K562 (cell line): ENCODE measurements at regions not wholly inside any gene's neighbourhood (a gene's known extent, or its start where the extent isn't known, plus 50 kb on each side); places are given as distances from the start of the nearest gene placed in this dataset.

Experiments
- ATAC-seq: fragments of 200-7000 bp; cut with Tn5 transposase; 3 replicates; pipeline ENCODE4 v1.9.1; 2020; ENCODE audit warnings: moderate library complexity
- BruUV-seq: library from RNA; stranded (reverse); fragments of 400-500 nt; replicated peaks from 2 replicates; lab custom pipeline; 2021; lab: Mats Ljungman, UMichigan
- CTCF ChIA-PET: fragments of 300-600 bp; formaldehyde crosslinking; extraction: SDS; loops from one replicate; lab custom pipeline; 2021; ENCODE audit warnings: low intra/inter-chr PET ratio; lab: Yijun Ruan, JAX
- POLR2A ChIA-PET: fragments of 300-600, 350-650 bp; sonication (Branson Sonifier 250); formaldehyde crosslinking; extraction: SDS; loops from one replicate; lab custom pipeline; 2021; ENCODE audit warnings: antibody characterized with exemption, inconsistent platforms; lab: Yijun Ruan, JAX
- DNase-seq, 4 experiments: peaks; one replicate each; pipeline versions ENCODE4 v3.0.0 to v3.0.0-alpha.2; 2011 to 2018; ENCODE audit warnings: low spot score in 3 of 4, mixed read lengths in 3 of 4; ENCODE audit errors: extremely low read depth in 1 of 4
- FAIRE-seq: peaks from 2 replicates; lab custom pipeline; 2011; peaks lifted over from hg19 to GRCh38; lab: Jason Lieb, UNC
- H2AFZ ChIP-seq: 2 replicates; pipeline ENCODE4 v1.6.0; 2011; ENCODE audit warnings: low read depth, low read length, control low read depth, inconsistent platforms
- H3K27ac ChIP-seq: fragments of 200-600 bp; 3 replicates; pipeline ENCODE4 v1.8.0; 2011; ENCODE audit warnings: low read depth, mild to moderate bottlenecking, control low read depth, inconsistent platforms, low read length, moderate library complexity, mixed read lengths; ENCODE audit errors: extremely low read depth
- H3K27me3 ChIP-seq, 2 experiments: fragments of 300-600 bp in 1 of 2; 2 replicates in 1 of 2; 3 replicates in 1 of 2; pipeline versions ENCODE4 v1.6.0 to v1.8.0; 2011; ENCODE audit warnings: inconsistent platforms in 2 of 2, low read length in 2 of 2, mild to moderate bottlenecking in 1 of 2, mixed read lengths in 1 of 2, moderate library complexity in 1 of 2; ENCODE audit not compliant: control insufficient read depth in 2 of 2, insufficient read depth in 2 of 2
- H3K36me3 ChIP-seq: fragments of 300-600 bp; 3 replicates; pipeline ENCODE4 v1.8.0; 2011; ENCODE audit warnings: mild to moderate bottlenecking, low read length, inconsistent platforms; ENCODE audit not compliant: control insufficient read depth, insufficient read depth
- H3K4me1 ChIP-seq, 2 experiments: fragments of 200-600 bp in 1 of 2; replicated peaks in 1 of 2; 2 replicates in 1 of 2; 3 replicates in 1 of 2; pipeline versions ENCODE4 v1.5.1 to v1.8.0; 2011; ENCODE audit warnings: inconsistent platforms in 2 of 2, low read length in 2 of 2, mild to moderate bottlenecking in 1 of 2, mixed read lengths in 1 of 2, moderate library complexity in 1 of 2; ENCODE audit not compliant: control insufficient read depth in 2 of 2, insufficient read depth in 2 of 2
- H3K4me2 ChIP-seq: 2 replicates; pipeline ENCODE4 v1.6.1; 2011; ENCODE audit warnings: low read length, control low read depth, inconsistent platforms, mixed read lengths; ENCODE audit not compliant: insufficient read depth
- H3K4me3 ChIP-seq: fragments of 200-600 bp; sonication (generic), shearing (Covaris generic); 2 replicates; pipeline ENCODE4 v1.5.1; 2016; ENCODE audit warnings: control low read depth, inconsistent platforms
- H3K79me2 ChIP-seq: fragments of 200-600 bp; 3 replicates; pipeline ENCODE4 v1.8.0; 2011; ENCODE audit warnings: low read length, inconsistent platforms; ENCODE audit not compliant: control insufficient read depth, insufficient read depth
- H3K9ac ChIP-seq, 2 experiments: 2 replicates each; pipeline versions ENCODE4 v1.6.0 to v1.6.1; 2011; ENCODE audit warnings: low read depth in 2 of 2, low read length in 2 of 2, control low read depth in 1 of 2, inconsistent platforms in 1 of 2, mild to moderate bottlenecking in 1 of 2, mixed read lengths in 1 of 2; ENCODE audit not compliant: insufficient read depth in 1 of 2
- H3K9me1 ChIP-seq: one replicate; pipeline ENCODE4 v1.6.0; 2011; ENCODE audit warnings: inconsistent platforms, mild to moderate bottlenecking, low read length, moderate library complexity; ENCODE audit not compliant: control insufficient read depth, insufficient read depth
- H3K9me3 ChIP-seq: replicated peaks from 2 replicates; pipeline ENCODE4 v1.5.1; 2011; ENCODE audit warnings: low read depth, low read length, inconsistent platforms; ENCODE audit not compliant: control insufficient read depth, insufficient read depth
- H4K20me1 ChIP-seq: replicated peaks from 2 replicates; pipeline ENCODE4 v1.6.1; 2011; ENCODE audit warnings: low read length, inconsistent platforms, mixed read lengths; ENCODE audit not compliant: control insufficient read depth, insufficient read depth
- KDM4B ChIP-seq, 2 experiments: fragments of 450-650 bp in 1 of 2; sonication (generic) in 1 of 2; IDR thresholded peaks; 2 replicates each; pipeline ENCODE4 v1.6.1; 2016 to 2017; ENCODE audit warnings: borderline replicate concordance in 2 of 2, antibody characterized with exemption in 1 of 2, low read depth in 1 of 2, mild to moderate bottlenecking in 1 of 2
- RAD21 ChIP-seq, 2 experiments: fragments of 250-450 bp in 1 of 2; fragments of 450-650 bp in 1 of 2; sonication (Bioruptor Pico) in 1 of 2; formaldehyde crosslinking in 1 of 2; IDR thresholded peaks in 1 of 2; conservative IDR thresholded peaks in 1 of 2; 2 replicates each; pipeline versions ENCODE4 v1.4.0 to v1.8.0; 2020 to 2022; ENCODE audit warnings: mild to moderate bottlenecking in 2 of 2, moderate library complexity in 1 of 2
- THRB ChIP-seq: fragments of 450-650 bp; formaldehyde crosslinking; conservative IDR thresholded peaks from 2 replicates; pipeline ENCODE4 v1.4.0; 2022; ENCODE audit warnings: mild to moderate bottlenecking, missing genetic modification characterization
- WGBS: fragments of 100-300 bp; shearing (Covaris generic); methylation state at CpG from one replicate; pipeline ENCODE4 v1.1.6; 2016; ENCODE audit warnings: low coverage, mixed read lengths; ENCODE audit not compliant: insufficient coverage; ENCODE audit errors: missing lambda C conversion rate; 5-methylcytosine and 5-hydroxymethylcytosine counted together
- in situ Hi-C: fragments of 300-500 bp; cut with MboI; formaldehyde crosslinking; loops from 4 replicates; pipeline ENCODE4 v1.15.0; 2018; ENCODE audit warnings: inconsistent platforms, mixed read lengths
- intact Hi-C: fragments of 100-400 bp; cut with micrococcal nuclease; formaldehyde crosslinking; loops from 2 replicates; pipeline ENCODE4 v1.14.2; 2022

GRCh38 chr12:92478692-92479091 is 224.1 kb upstream of the PLEKHG7 start:
- BruUV-seq = no TSS peak
- H3K4me2 ChIP-seq = no peak overlapping the region
- no peak for DNase-seq
- FAIRE-seq = peak; percentile 6
- in situ Hi-C loops = no loop called here
- TF ChIP-seq RAD21 (CRISPR knock-in tag; conservative IDR thresholded peaks at IDR 0.05 in 1 of 2, IDR thresholded peaks at IDR 0.05 in 1 of 2) (0 out of 4 replicates have a peak, but pooled peaks of 1 of the 2 experiments have one; percentile 13), THRB (no peak)
- TF ChIP-seq, all 486 proteins: peak for 1
- Histone ChIP-seq H3K27me3 (no peaks in the 10 kb centered on the region), H3K27ac (no peak overlapping the region), H3K79me2 (no peaks in the 10 kb centered on the region), H3K9me1 (no peaks in the 10 kb centered on the region), H3K36me3 (no peaks in the 10 kb centered on the region), H3K4me1 (no peaks in the 10 kb centered on the region), H4K20me1 (no peaks in the 10 kb centered on the region), H3K9ac (no peak overlapping the region), H3K9me3 (no peaks in the 10 kb centered on the region), H3K4me3 (no peak overlapping the region), H2AFZ (no peak overlapping the region)
- intact Hi-C loops = no loop called here
- ChIA-PET POLR2A (interaction anchor here (1.3 to 1.4 kb wide), 3 partner anchors 11 to 333 kb away, joined by 4 to 6 read pairs (median 6); partner anchors contain the start of gene BTG1), CTCF (no interaction called here)
- 3% methylated on average over 2 of the region's 2 CpGs for WGBS
- ATAC-seq = no peak

- intact Hi-C loops = no loop called here
- no peak overlapping the region for H2AFZ ChIP-seq
- ChIA-PET POLR2A (interaction anchor here (0.7 to 1.8 kb wide), 2 partner anchors 320 to 331 kb away, joined by 4 to 6 read pairs; partner anchors contain the start of gene BTG1), CTCF (no interaction called here)
- ATAC-seq (no peak), DNase-seq (no peak), FAIRE-seq (no peak)
- WGBS = 27% methylated on average over 1 of the region's 1 CpG
- H3K27me3 ChIP-seq = no peaks in the 10 kb centered on the region
- H4K20me1 ChIP-seq = no peaks in the 10 kb centered on the region
- no peaks in the 10 kb centered on the region for H3K9me3 ChIP-seq
- H3K36me3 ChIP-seq = no peaks in the 10 kb centered on the region
- no peak overlapping the region for H3K4me3 ChIP-seq
- no peaks in the 10 kb centered on the region for H3K79me2 ChIP-seq
- H3K27ac ChIP-seq = no peak overlapping the region; the same call in 2 of the 3 replicates
- H3K4me1 ChIP-seq = no peaks in the 10 kb centered on the region
- in situ Hi-C loops = no loop called here
- no peak overlapping the region for H3K4me2 ChIP-seq
- BruUV-seq = no TSS peak
- no peaks in the 10 kb centered on the region for H3K9me1 ChIP-seq
- H3K9ac ChIP-seq = no peak overlapping the region
- no peak for TF ChIP-seq KDM4B (IDR thresholded peaks at IDR 0.05; ENCODE audit: borderline replicate concordance in 2 of 2, low read depth in 1 of 2)
Observed at GRCh38 chr12:92476844-92477243, 225.9 kb upstream of the PLEKHG7 start.
